SKM-1 (cell line): ENCODE measurements at regions not wholly inside any gene's neighbourhood (a gene's known extent, or its start where the extent isn't known, plus 50 kb on each side); places are given as distances from the start of the nearest gene placed in this dataset.

Experiments used
- DNase-seq: peaks from one replicate; lab custom pipeline; 2025; ENCODE audit not compliant: unreplicated experiment; lab: John Stamatoyannopoulos, UW

GRCh38 chr16:64312292-64312691 lies 809.6 kb downstream of the CDH11 start:
- no peak for DNase-seq

GRCh38 chr16:64311241-64311640 lies 810.6 kb downstream of the CDH11 start:
- no peak for DNase-seq

- DNase-seq: no peak
Observed at GRCh38 chr16:64309398-64310110, 812.3 kb downstream of the CDH11 start.

GRCh38 chr16:64308721-64309120 lies 813.1 kb downstream of the CDH11 start:
- no peak for DNase-seq

- DNase-seq: no peak
Observed at GRCh38 chr16:64307431-64307830, 814.4 kb downstream of the CDH11 start.

- no peak for DNase-seq
Observed at GRCh38 chr16:64305663-64306062, 816.2 kb downstream of the CDH11 start.

GRCh38 chr16:64304951-64305350 lies 816.9 kb downstream of the CDH11 start:
- no peak for DNase-seq

GRCh38 chr16:64304396-64304795 lies 817.5 kb downstream of the CDH11 start:
- no peak for DNase-seq

- no peak for DNase-seq
Observed at GRCh38 chr16:64297863-64298600, 823.8 kb downstream of the CDH11 start.

- DNase-seq: no peak
Observed at GRCh38 chr16:64295466-64295865, 826.4 kb downstream of the CDH11 start.

- DNase-seq: no peak
Observed at GRCh38 chr16:64292953-64293352, 828.9 kb downstream of the CDH11 start.

GRCh38 chr16:64292161-64292560 lies 829.7 kb downstream of the CDH11 start:
- no peak for DNase-seq

GRCh38 chr16:64290461-64290860 lies 831.4 kb downstream of the CDH11 start:
- no peak for DNase-seq

GRCh38 chr16:64287655-64288528 lies 834.0 kb downstream of the CDH11 start:
- no peak for DNase-seq

- no peak for DNase-seq
Observed at GRCh38 chr16:64282181-64282580, 839.7 kb downstream of the CDH11 start.

GRCh38 chr16:64280317-64280716 lies 841.5 kb downstream of the CDH11 start:
- no peak for DNase-seq

GRCh38 chr16:64278196-64278595 lies 843.7 kb downstream of the CDH11 start:
- no peak for DNase-seq

GRCh38 chr16:64276646-64277045 lies 845.2 kb downstream of the CDH11 start:
- no peak for DNase-seq

GRCh38 chr16:64272028-64272427 lies 849.8 kb downstream of the CDH11 start:
- DNase-seq: no peak

GRCh38 chr16:64269756-64270155 lies 852.1 kb downstream of the CDH11 start:
- DNase-seq: no peak

GRCh38 chr16:64265756-64266155 lies 856.1 kb downstream of the CDH11 start:
- no peak for DNase-seq
